Transverse colon (tissue), 3 donors: ENCODE measurements at regions not wholly inside any gene's neighbourhood (a gene's known extent, or its start where the extent isn't known, plus 50 kb on each side); places are given as distances from the start of the nearest gene placed in this dataset.

Experiments
- CTCF ChIP-seq, 5 experiments: fragments of 200-600 bp in 3 of 5; fragments of 450-650 bp in 2 of 5; sonication (generic) in 3 of 5; IDR thresholded peaks; 1 replicate in 2 of 5; 2 replicates in 3 of 5; pipeline ENCODE4 v1.5.1; 2016 to 2017; ENCODE audit warnings: antibody characterized with exemption in 5 of 5, inconsistent platforms in 3 of 5, mild to moderate bottlenecking in 2 of 5, moderate library complexity in 1 of 5
- EP300 ChIP-seq: sonication (generic); formaldehyde crosslinking; IDR thresholded peaks from one replicate; pipeline ENCODE4 v1.6.1; 2017; ENCODE audit warnings: antibody characterized with exemption, low read depth
- POLR2A ChIP-seq: fragments of 450-650 bp; IDR thresholded peaks from one replicate; pipeline ENCODE4 v1.6.1; 2016; ENCODE audit warnings: antibody characterized with exemption, mild to moderate bottlenecking, moderate library complexity

- no peak for TF ChIP-seq CTCF (IDR thresholded peaks at IDR 0.05)
- TF ChIP-seq POLR2A: no peak
- no peak for TF ChIP-seq EP300
Observed at GRCh38 chr7:24444666-24445440, 128.4 kb upstream of the PALS2 start.
